ENCODE measurements at regions not wholly inside any gene's neighbourhood (a gene's known extent, or its start where the extent isn't known, plus 50 kb on each side); places are given as distances from the start of the nearest gene placed in this dataset.

DNA sequence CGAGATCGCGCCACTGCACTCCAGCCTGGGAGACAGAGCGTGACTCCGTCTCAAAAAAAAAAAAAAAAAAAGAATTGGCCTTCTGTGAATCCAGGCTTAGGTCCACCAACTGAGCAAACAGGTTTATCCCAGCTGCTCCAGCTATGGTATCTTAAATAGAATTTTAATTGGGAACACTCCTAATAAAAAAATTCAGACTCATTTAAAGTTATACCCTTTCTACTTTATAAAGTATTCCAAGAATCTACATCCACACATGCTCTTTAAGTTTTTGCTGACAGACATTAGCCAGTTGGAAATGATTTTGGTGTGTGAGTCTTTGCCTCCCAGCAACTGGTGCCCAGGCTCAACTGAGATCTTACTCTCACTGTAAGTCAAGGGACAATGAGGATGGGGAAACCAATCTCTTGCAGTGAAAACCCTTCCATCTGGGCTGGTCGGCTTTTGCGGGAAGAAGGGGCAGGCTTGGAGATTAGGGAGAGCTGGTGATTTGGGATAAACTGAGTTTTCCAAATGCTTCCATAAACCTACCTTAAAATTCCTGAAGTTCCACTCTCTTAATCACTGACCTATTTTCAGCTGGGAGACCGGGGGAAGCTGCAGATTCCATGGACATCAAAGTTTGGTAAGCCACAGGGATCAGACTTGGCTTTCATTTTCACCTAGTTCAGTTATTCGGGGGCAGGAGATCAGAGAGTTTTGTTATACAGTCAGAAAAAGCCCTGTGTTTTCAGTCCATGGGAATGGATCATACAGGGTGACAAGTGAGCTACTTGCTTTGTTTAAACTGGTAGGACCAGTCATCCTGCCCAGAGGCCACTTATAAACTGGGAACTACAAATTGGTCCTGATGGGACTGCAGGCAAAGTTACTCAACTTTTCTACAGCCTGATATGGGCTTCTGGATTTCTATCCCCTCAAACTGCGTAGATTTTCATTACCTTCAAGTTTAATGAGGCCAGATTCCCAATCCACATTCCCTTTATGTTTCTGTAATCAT, 89.3 kb upstream of the ZNF746 start:
- TF ChIP-seq, protein P1, sequence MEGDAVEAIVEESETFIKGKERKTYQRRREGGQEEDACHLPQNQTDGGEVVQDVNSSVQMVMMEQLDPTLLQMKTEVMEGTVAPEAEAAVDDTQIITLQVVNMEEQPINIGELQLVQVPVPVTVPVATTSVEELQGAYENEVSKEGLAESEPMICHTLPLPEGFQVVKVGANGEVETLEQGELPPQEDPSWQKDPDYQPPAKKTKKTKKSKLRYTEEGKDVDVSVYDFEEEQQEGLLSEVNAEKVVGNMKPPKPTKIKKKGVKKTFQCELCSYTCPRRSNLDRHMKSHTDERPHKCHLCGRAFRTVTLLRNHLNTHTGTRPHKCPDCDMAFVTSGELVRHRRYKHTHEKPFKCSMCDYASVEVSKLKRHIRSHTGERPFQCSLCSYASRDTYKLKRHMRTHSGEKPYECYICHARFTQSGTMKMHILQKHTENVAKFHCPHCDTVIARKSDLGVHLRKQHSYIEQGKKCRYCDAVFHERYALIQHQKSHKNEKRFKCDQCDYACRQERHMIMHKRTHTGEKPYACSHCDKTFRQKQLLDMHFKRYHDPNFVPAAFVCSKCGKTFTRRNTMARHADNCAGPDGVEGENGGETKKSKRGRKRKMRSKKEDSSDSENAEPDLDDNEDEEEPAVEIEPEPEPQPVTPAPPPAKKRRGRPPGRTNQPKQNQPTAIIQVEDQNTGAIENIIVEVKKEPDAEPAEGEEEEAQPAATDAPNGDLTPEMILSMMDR (IDR thresholded peaks at IDR 0.05) = no peak
- TF ChIP-seq POLR2AphosphoS5 (IDR thresholded peaks at IDR 0.05) (no peak), EP300 (IDR thresholded peaks at IDR 0.05) (no peak)
